ENCODE measurements at regions not wholly inside any gene's neighbourhood (a gene's known extent, or its start where the extent isn't known, plus 50 kb on each side); places are given as distances from the start of the nearest gene placed in this dataset.
"Not testable (repeated sequence)": the region's sequence is repeated elsewhere in the genome, so short reads cannot be mapped to it uniquely, and the experiment has no call there.

GRCh38 chr13:63274772-63275171, 1859.1 kb upstream of the PCDH20 start:
- Histone ChIP-seq H3K36me3 (ENCODE audit: insufficient read depth, low read length) (no peaks in the 10 kb centered on the region), H4K20me1 (ENCODE audit: insufficient read depth, low read length) (no peaks in the 10 kb centered on the region)
- TF ChIP-seq CTCF (IDR thresholded peaks at IDR 0.05; ENCODE audit: extremely low read depth, low read depth, low read length), result no peak

GRCh38 chr13:63249411-63250187, 1834.0 kb upstream of the PCDH20 start:
- no peak for DNase-seq (ENCODE audit: insufficient read length, low spot score, missing footprints)
- no peak overlapping the region for H3K4me2 ChIP-seq (ENCODE audit: insufficient read depth, low read length)
- peak overlapping the region; percentile 16 for H2AFZ ChIP-seq (ENCODE audit: low read length)
- no peaks in the 10 kb centered on the region for H3K79me2 ChIP-seq (ENCODE audit: insufficient read depth, low read length)
- no peaks in the 10 kb centered on the region for H3K27me3 ChIP-seq (ENCODE audit: insufficient read depth, low read length)
- no peaks in the 10 kb centered on the region for H3K4me1 ChIP-seq (ENCODE audit: insufficient read depth, low read length)
- no peak overlapping the region for H3K4me3 ChIP-seq (ENCODE audit: insufficient read depth, low read length)
- no peak overlapping the region for H3K27ac ChIP-seq (ENCODE audit: low read depth, low read length)
- TF ChIP-seq CTCF (IDR thresholded peaks at IDR 0.05; ENCODE audit: extremely low read depth, low read depth, low read length), result no peak
- H4K20me1 ChIP-seq (ENCODE audit: insufficient read depth, low read length), result no peaks in the 10 kb centered on the region
- H3K9me3 ChIP-seq (ENCODE audit: low read depth, low read length), result no peaks in the 10 kb centered on the region
- no peaks in the 10 kb centered on the region for H3K36me3 ChIP-seq (ENCODE audit: insufficient read depth, low read length)

More at GRCh38 chr13:63274772-63275171, 1859.1 kb upstream of the PCDH20 start:
- Histone ChIP-seq H3K4me2 (ENCODE audit: insufficient read depth, low read length) (no peak overlapping the region), H3K4me1 (ENCODE audit: insufficient read depth, low read length) (no peaks in the 10 kb centered on the region), H3K9me3 (ENCODE audit: low read depth, low read length) (no peaks in the 10 kb centered on the region), H3K79me2 (ENCODE audit: insufficient read depth, low read length) (no peaks in the 10 kb centered on the region), H2AFZ (ENCODE audit: low read length) (no peak overlapping the region), H3K27me3 (ENCODE audit: insufficient read depth, low read length) (no peaks in the 10 kb centered on the region), H3K27ac (ENCODE audit: low read depth, low read length) (no peak overlapping the region), H3K4me3 (ENCODE audit: insufficient read depth, low read length) (no peak overlapping the region)
- no peak for DNase-seq (ENCODE audit: insufficient read length, low spot score, missing footprints)

GRCh38 chr13:63236667-63237396, 1821.2 kb upstream of the PCDH20 start:
- not testable (repeated sequence) for DNase-seq (ENCODE audit: insufficient read length, low spot score, missing footprints); H3K9me3 ChIP-seq (ENCODE audit: low read depth, low read length); H3K4me3 ChIP-seq (ENCODE audit: insufficient read depth, low read length); H3K4me1 ChIP-seq (ENCODE audit: insufficient read depth, low read length); H3K27ac ChIP-seq (ENCODE audit: low read depth, low read length); H4K20me1 ChIP-seq (ENCODE audit: insufficient read depth, low read length); H3K36me3 ChIP-seq (ENCODE audit: insufficient read depth, low read length); H3K79me2 ChIP-seq (ENCODE audit: insufficient read depth, low read length); H2AFZ ChIP-seq (ENCODE audit: low read length); H3K27me3 ChIP-seq (ENCODE audit: insufficient read depth, low read length); H3K4me2 ChIP-seq (ENCODE audit: insufficient read depth, low read length)

GRCh38 chr13:63218596-63218995, 1802.9 kb upstream of the PCDH20 start:
- H3K9me3 ChIP-seq (ENCODE audit: low read depth, low read length); H3K27me3 ChIP-seq (ENCODE audit: insufficient read depth, low read length); H3K27ac ChIP-seq (ENCODE audit: low read depth, low read length); H3K79me2 ChIP-seq (ENCODE audit: insufficient read depth, low read length); H3K4me2 ChIP-seq (ENCODE audit: insufficient read depth, low read length); H3K4me1 ChIP-seq (ENCODE audit: insufficient read depth, low read length); H2AFZ ChIP-seq (ENCODE audit: low read length); H3K36me3 ChIP-seq (ENCODE audit: insufficient read depth, low read length); H3K4me3 ChIP-seq (ENCODE audit: insufficient read depth, low read length); H4K20me1 ChIP-seq (ENCODE audit: insufficient read depth, low read length); DNase-seq (ENCODE audit: insufficient read length, low spot score, missing footprints): not testable (repeated sequence)

Measured in osteoblast (primary cell).